Endothelial cell (in vitro differentiated cells): ENCODE measurements at regions not wholly inside any gene's neighbourhood (a gene's known extent, or its start where the extent isn't known, plus 50 kb on each side); places are given as distances from the start of the nearest gene placed in this dataset.

ENCODE experiments used
- DNase-seq: peaks from one replicate; pipeline ENCODE4 v3.0.0; 2021; ENCODE audit warnings: low spot score
- H3K27ac Mint-ChIP-seq: one replicate; pipeline ENCODE4 v1.8.0; 2021; ENCODE audit warnings: mixed read lengths, inconsistent platforms; ENCODE audit not compliant: unreplicated experiment
- H3K27me3 Mint-ChIP-seq: one replicate; pipeline ENCODE4 v1.8.0; 2021; ENCODE audit warnings: mild to moderate bottlenecking, moderate library complexity, mixed read lengths, inconsistent platforms; ENCODE audit not compliant: unreplicated experiment
- H3K36me3 Mint-ChIP-seq: one replicate; pipeline ENCODE4 v1.8.0; 2021; ENCODE audit warnings: mild to moderate bottlenecking, low read depth, mixed read lengths, inconsistent platforms; ENCODE audit not compliant: unreplicated experiment
- H3K4me1 Mint-ChIP-seq: one replicate; pipeline ENCODE4 v1.8.0; 2021; ENCODE audit warnings: mild to moderate bottlenecking, mixed read lengths, inconsistent platforms; ENCODE audit not compliant: unreplicated experiment
- H3K4me3 Mint-ChIP-seq: one replicate; pipeline ENCODE4 v1.8.0; 2021; ENCODE audit warnings: mild to moderate bottlenecking, mixed read lengths, inconsistent platforms; ENCODE audit not compliant: unreplicated experiment
- H3K9me3 Mint-ChIP-seq: one replicate; pipeline ENCODE4 v1.8.0; 2021; ENCODE audit warnings: mixed read lengths, inconsistent platforms; ENCODE audit not compliant: unreplicated experiment
- CTCF ChIP-seq: fragments of 200-600 bp; sonication (generic); IDR thresholded peaks from one replicate; pipeline ENCODE4 v1.5.0; 2021; ENCODE audit warnings: antibody characterized with exemption; ENCODE audit not compliant: unreplicated experiment

- Mint-ChIP-seq H3K4me3 (no peak overlapping the region), H3K36me3 (no peaks in the 10 kb centered on the region)
- no peak for DNase-seq
These were observed 214.5 kb downstream of the ETV1 start for GRCh38 chr7:13774976-13775375.

DNA sequence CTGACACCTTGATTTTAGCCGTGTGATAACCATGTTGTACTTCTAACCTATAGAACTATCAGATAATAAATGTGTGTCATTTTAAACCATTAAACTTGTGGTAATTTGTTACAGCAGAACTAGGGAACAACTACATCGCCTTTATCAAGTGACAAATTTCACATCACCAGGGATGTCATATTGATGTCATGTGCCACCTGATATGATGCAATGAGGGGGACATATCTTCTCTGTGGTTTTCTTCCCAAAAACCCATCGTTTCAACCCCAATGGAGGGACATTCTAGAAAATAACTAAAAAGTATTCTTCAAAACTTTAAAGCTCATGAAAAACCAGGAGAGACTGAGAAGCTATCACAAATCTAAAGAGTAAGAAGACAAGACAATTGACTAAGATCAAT lies 212.2 kb downstream of the ETV1 start:
- H3K27me3 Mint-ChIP-seq: no peaks in the 10 kb centered on the region
- DNase-seq: no peak
- no peaks in the 10 kb centered on the region for H3K9me3 Mint-ChIP-seq
- no peak for TF ChIP-seq CTCF
- no peak overlapping the region for H3K4me3 Mint-ChIP-seq
- no peaks in the 10 kb centered on the region for H3K4me1 Mint-ChIP-seq
- no peak overlapping the region for H3K27ac Mint-ChIP-seq
- H3K36me3 Mint-ChIP-seq: no peaks in the 10 kb centered on the region

More at GRCh38 chr7:13774976-13775375, 214.5 kb downstream of the ETV1 start:
- TF ChIP-seq CTCF: no peak
- no peaks in the 10 kb centered on the region for H3K4me1 Mint-ChIP-seq
- no peaks in the 10 kb centered on the region for H3K27me3 Mint-ChIP-seq
- H3K27ac Mint-ChIP-seq: no peak overlapping the region
- H3K9me3 Mint-ChIP-seq: no peaks in the 10 kb centered on the region

GRCh38 chr7:13778967-13779366 lies 210.5 kb downstream of the ETV1 start:
- Mint-ChIP-seq H3K4me1 (no peaks in the 10 kb centered on the region), H3K9me3 (no peaks in the 10 kb centered on the region), H3K27me3 (no peaks in the 10 kb centered on the region), H3K36me3 (no peaks in the 10 kb centered on the region), H3K27ac (no peak overlapping the region), H3K4me3 (no peak overlapping the region)
- DNase-seq: no peak
- TF ChIP-seq CTCF: no peak

DNA sequence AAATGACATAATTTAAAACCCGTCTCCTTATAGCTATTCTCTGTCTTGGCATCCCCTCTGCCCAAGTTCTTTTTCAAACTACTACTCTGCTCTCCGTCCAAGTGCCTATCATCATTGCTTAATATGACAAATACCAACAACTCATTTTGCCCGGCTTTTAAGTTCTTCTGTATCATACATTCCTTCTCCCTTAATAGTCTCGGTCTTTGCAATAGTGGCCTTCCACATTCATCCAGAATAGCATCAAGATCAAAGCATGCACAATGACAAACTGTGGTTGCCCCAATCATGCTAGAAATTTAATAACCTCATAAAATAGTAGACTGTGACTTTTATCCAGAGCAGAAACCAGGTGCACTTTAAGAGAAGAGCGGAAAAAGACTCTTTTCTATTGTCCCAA lies 198.9 kb downstream of the ETV1 start:
- H3K9me3 Mint-ChIP-seq: no peaks in the 10 kb centered on the region
- no peaks in the 10 kb centered on the region for H3K27me3 Mint-ChIP-seq
- no peaks in the 10 kb centered on the region for H3K4me1 Mint-ChIP-seq
- no peak for TF ChIP-seq CTCF
- no peak overlapping the region for H3K4me3 Mint-ChIP-seq
- DNase-seq: no peak
- H3K36me3 Mint-ChIP-seq: no peaks in the 10 kb centered on the region
- no peak overlapping the region for H3K27ac Mint-ChIP-seq

DNA sequence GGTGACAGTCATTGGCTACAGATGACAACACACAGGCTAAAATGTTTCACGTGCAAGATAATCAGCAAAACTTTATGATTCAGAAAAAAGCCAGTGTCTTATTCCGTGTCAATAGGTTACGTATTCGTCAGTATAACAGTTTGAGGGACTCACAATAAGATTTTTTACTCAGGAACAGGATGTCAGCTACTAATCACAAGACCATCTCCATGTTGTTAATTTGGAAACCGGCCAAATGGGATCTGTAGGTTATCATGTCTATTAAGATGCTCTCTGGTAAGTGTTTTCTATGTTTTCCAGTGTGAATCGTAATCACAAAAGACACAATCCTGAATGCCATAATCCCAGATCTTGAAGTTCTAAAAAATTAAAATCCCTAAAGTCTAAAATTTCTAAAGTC lies 197.3 kb downstream of the ETV1 start:
- DNase-seq: no peak
- Mint-ChIP-seq H3K4me1 (peaks cover under 1% of the 10 kb centered on the region), H3K4me3 (no peak overlapping the region), H3K9me3 (no peaks in the 10 kb centered on the region), H3K36me3 (no peaks in the 10 kb centered on the region), H3K27me3 (no peaks in the 10 kb centered on the region), H3K27ac (no peak overlapping the region)
- no peak for TF ChIP-seq CTCF
